ENCODE measurements at regions not wholly inside any gene's neighbourhood (a gene's known extent, or its start where the extent isn't known, plus 50 kb on each side); places are given as distances from the start of the nearest gene placed in this dataset.

DNA sequence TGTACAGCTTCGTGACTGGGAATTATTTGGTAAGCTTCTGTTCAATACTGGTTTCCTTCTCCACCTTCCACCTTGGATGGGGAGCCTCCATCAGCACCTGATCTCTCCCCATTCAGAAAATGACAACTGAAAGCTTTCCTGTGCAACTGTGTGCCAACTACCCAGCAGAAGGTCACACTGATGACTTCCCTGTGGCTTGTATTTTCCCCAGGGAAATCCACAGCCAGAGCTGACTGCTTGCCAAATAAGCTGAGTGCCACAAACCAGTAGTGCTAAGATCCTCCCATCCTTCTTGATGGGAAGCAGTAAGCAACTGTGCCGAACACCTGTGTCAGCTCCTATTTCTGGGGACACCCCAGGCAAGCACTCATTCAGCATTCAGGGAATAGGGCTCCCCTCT, 257.2 kb upstream of the SOX5 start:
- Histone ChIP-seq H3K18ac (ENCODE audit: low read depth, low read length) (no peak overlapping the region), H3K9ac (ENCODE audit: low read depth, low read length) (no peak overlapping the region), H3K4me2 (ENCODE audit: low read depth, low read length) (no peak overlapping the region), H2AK9ac (replicated peaks; ENCODE audit: low read depth, low read length, poor library complexity) (no peak overlapping the region), H4K91ac (ENCODE audit: insufficient read depth, low read depth, low read length) (no peak overlapping the region), H2BK20ac (ENCODE audit: low read depth, low read length) (no peak overlapping the region), H4K20me1 (ENCODE audit: insufficient read depth, low read length) (no peaks in the 10 kb centered on the region), H2BK15ac (ENCODE audit: low read depth, low read length) (no peak overlapping the region), H3K14ac (replicated peaks; ENCODE audit: low read depth, low read length) (no peak overlapping the region), H4K5ac (ENCODE audit: low read depth, low read length) (no peak overlapping the region), H3K23ac (ENCODE audit: low read depth, low read length) (no peak overlapping the region), H3K27ac (ENCODE audit: insufficient read depth, low read length) (no peak overlapping the region), H2BK120ac (ENCODE audit: low read depth, low read length) (no peak overlapping the region), H3K56ac (ENCODE audit: extremely low read depth, insufficient read depth, low read length) (no peak overlapping the region), H2AK5ac (ENCODE audit: low read depth, low read length) (no peak overlapping the region), H3K4me1 (ENCODE audit: control insufficient read depth, insufficient read depth, low read length) (peaks cover under 1% of the 10 kb centered on the region; the same call in 1 of the 2 replicates), H2BK5ac (ENCODE audit: low read depth, low read length, poor library complexity, severe bottlenecking) (no peak overlapping the region), H3K4me3 (ENCODE audit: insufficient read depth, low read depth, low read length) (no peak overlapping the region), H3K9me3 (ENCODE audit: control insufficient read depth, insufficient read depth, low read length) (no peaks in the 10 kb centered on the region), H2AFZ (replicated peaks; ENCODE audit: low read length, poor library complexity) (no peak overlapping the region), H3K4ac (ENCODE audit: low read depth, low read length) (no peak overlapping the region), H3K79me1 (ENCODE audit: low read depth in 1 of 2, low read length in 2 of 2) (no peaks in the 10 kb centered on the region; a peak in 1 of 4 replicates), H3K27me3 (ENCODE audit: control insufficient read depth, insufficient read depth, low read length) (no peaks in the 10 kb centered on the region), H3K36me3 (ENCODE audit: control insufficient read depth, insufficient read depth, low read length) (no peaks in the 10 kb centered on the region; the same call in 1 of the 2 replicates), H3K9me1 (ENCODE audit: insufficient read depth, low read length) (no peaks in the 10 kb centered on the region), H4K8ac (ENCODE audit: low read depth in 2 of 2, low read length in 2 of 2) (no peak overlapping the region)
- dilution Hi-C loops (cut with HindIII; ENCODE audit: low sequenced_read_pairs, unreplicated experiment), result no loop called here
- TF ChIP-seq FOS (IDR thresholded peaks at IDR 0.05; ENCODE audit: low read depth, low read length) (no peak), MAZ (IDR thresholded peaks at IDR 0.05; ENCODE audit: borderline replicate concordance, low read depth, low read length) (no peak), MXI1 (IDR thresholded peaks at IDR 0.05; ENCODE audit: borderline replicate concordance, low read depth, low read length) (no peak), ELK1 (IDR thresholded peaks at IDR 0.05; ENCODE audit: borderline replicate concordance, low read depth, low read length) (no peak), CHD1 (IDR thresholded peaks at IDR 0.05; ENCODE audit: low read depth, low read length) (no peak), POLR2A (IDR thresholded peaks at IDR 0.05; ENCODE audit: low read depth, low read length) (no peak), CEBPB (IDR thresholded peaks at IDR 0.05; ENCODE audit: low read depth, low read length) (no peak), RAD21 (IDR thresholded peaks at IDR 0.05; ENCODE audit: low read length) (no peak)
- no CpG with 5 or more reads among the region's 2 CpGs for WGBS, 2 experiments (ENCODE audit: extremely low coverage in 2 of 2, insufficient read length in 1 of 2)
- BruUV-seq (replicated peaks), result no TSS peak
- ChIA-PET POLR2A (ENCODE audit: unreplicated experiment) (interaction anchor here (0.6 kb wide), 2 partner anchors 8 to 22 kb away, joined by 3 to 20 read pairs; no protein-coding TSS in a partner anchor), CTCF (no interaction called here)
- ATAC-seq (ENCODE audit: low read depth) (no peak), DNase-seq (no peak)
- intact Hi-C loops (cut with micrococcal nuclease), result no loop called here
- in situ Hi-C loops (cut with MboI; ENCODE audit: low sequenced_read_pairs), result no loop called here

All from IMR-90 (cell line).